HCT116 (cell line): ENCODE measurements at regions not wholly inside any gene's neighbourhood (a gene's known extent, or its start where the extent isn't known, plus 50 kb on each side); places are given as distances from the start of the nearest gene placed in this dataset.

Experiments used
- ATAC-seq: fragments of 200-7000 bp; cut with Tn5 transposase; 2 replicates; pipeline ENCODE4 v1.9.1; 2020; ENCODE audit warnings: mild to moderate bottlenecking, moderate library complexity
- BruUV-seq: library from RNA; stranded (reverse); fragments of 400-500 nt; replicated peaks from 2 replicates; lab custom pipeline; 2021; lab: Mats Ljungman, UMichigan
- CTCF ChIA-PET: fragments of 300-600 bp; sonication (Branson Sonifier 250); formaldehyde crosslinking; loops from one replicate; lab custom pipeline; 2021; ENCODE audit warnings: antibody characterized with exemption; lab: Charles Lee
- POLR2A ChIA-PET: fragments of 300-600, 350-600 bp; sonication (Branson Sonifier 250); formaldehyde crosslinking; loops from one replicate; lab custom pipeline; 2021; ENCODE audit warnings: antibody characterized with exemption; lab: Charles Lee
- RAD21 ChIA-PET, 2 experiments: fragments of 300-600 bp; sonication (Branson Sonifier 250); formaldehyde crosslinking; loops; one replicate each; lab custom pipeline; 2023; ENCODE audit warnings: low total read pairs in 2 of 2; ENCODE audit not compliant: uncharacterized antibody in 2 of 2, unreplicated experiment in 2 of 2, low non-redundant PET in 1 of 2; lab: Charles Lee
- DNase-seq: peaks from one replicate; pipeline ENCODE4 v3.0.0-alpha.2; 2010; ENCODE audit warnings: low read depth, low spot score
- H2AFZ ChIP-seq: fragments of 200-600 bp; shearing (Covaris generic), sonication (generic); 2 replicates; pipeline ENCODE4 v1.6.1; 2017; ENCODE audit warnings: low read depth, mixed run types, mixed read lengths, antibody characterized with exemption, low read length; ENCODE audit not compliant: poor library complexity, severe bottlenecking
- H3K27ac ChIP-seq: 2 replicates; pipeline ENCODE4 v1.5.1; 2012; ENCODE audit warnings: low read depth, low read length
- H3K27me3 ChIP-seq: fragments of 200-600 bp; sonication (generic); 2 replicates; pipeline ENCODE4 v1.6.1; 2016; ENCODE audit warnings: mixed run types, low read length, mixed read lengths; ENCODE audit not compliant: insufficient read depth
- H3K36me3 ChIP-seq, 2 experiments: fragments of 200-500 bp in 1 of 2; fragments of 200-600 bp in 1 of 2; sonication (Bioruptor generic) in 1 of 2; sonication (generic) in 1 of 2; 2 replicates each; pipeline versions ENCODE4 v1.5.1 to v1.6.1; 2014 to 2016; ENCODE audit warnings: low read length in 2 of 2, inconsistent platforms in 1 of 2, mixed read lengths in 1 of 2, mixed run types in 1 of 2; ENCODE audit not compliant: insufficient read depth in 2 of 2, control insufficient read depth in 1 of 2
- H3K4me1 ChIP-seq, 2 experiments: fragments of 200-600 bp in 1 of 2; sonication (generic) in 1 of 2; 2 replicates each; pipeline versions ENCODE4 v1.5.1 to v1.6.1; 2012 to 2017; ENCODE audit warnings: low read length in 2 of 2, inconsistent platforms in 1 of 2, mild to moderate bottlenecking in 1 of 2, mixed read lengths in 1 of 2, mixed run types in 1 of 2, moderate library complexity in 1 of 2; ENCODE audit not compliant: insufficient read depth in 2 of 2, control insufficient read depth in 1 of 2
- H3K4me2 ChIP-seq: fragments of 200-600 bp; sonication (generic); 2 replicates; pipeline ENCODE4 v1.6.1; 2017; ENCODE audit warnings: mixed run types, low read length, mixed read lengths
- H3K4me3 ChIP-seq, 2 experiments: fragments of 200-600 bp in 1 of 2; sonication (generic) in 1 of 2; replicated peaks in 1 of 2; 2 replicates each; pipeline ENCODE4 v1.5.1; 2011 to 2016; ENCODE audit warnings: low read length in 2 of 2, control low read depth in 1 of 2, low read depth in 1 of 2, mild to moderate bottlenecking in 1 of 2, mixed read lengths in 1 of 2, mixed run types in 1 of 2
- H3K79me2 ChIP-seq: fragments of 200-600 bp; sonication (generic); 2 replicates; pipeline ENCODE4 v1.6.1; 2017; ENCODE audit warnings: mild to moderate bottlenecking, mixed run types, low read length, moderate library complexity, mixed read lengths; ENCODE audit not compliant: insufficient read depth
- H3K9ac ChIP-seq: fragments of 200-600 bp; sonication (generic); 2 replicates; pipeline ENCODE4 v1.6.1; 2016; ENCODE audit warnings: low read length, mixed read lengths
- H3K9me2 ChIP-seq: fragments of 200-600 bp; sonication (generic), shearing (Covaris generic); 2 replicates; pipeline ENCODE4 v1.6.1; 2017; ENCODE audit warnings: mixed run types, mild to moderate bottlenecking, moderate library complexity; ENCODE audit not compliant: insufficient read depth
- H3K9me3 ChIP-seq, 2 experiments: fragments of 200-500 bp in 1 of 2; fragments of 200-600 bp in 1 of 2; sonication (Bioruptor generic) in 1 of 2; sonication (generic) in 1 of 2; 2 replicates each; pipeline ENCODE4 v1.6.1; 2014 to 2017; ENCODE audit warnings: low read length in 2 of 2, mixed read lengths in 2 of 2, inconsistent platforms in 1 of 2, low read depth in 1 of 2, mild to moderate bottlenecking in 1 of 2, mixed run types in 1 of 2, moderate library complexity in 1 of 2; ENCODE audit not compliant: control insufficient read depth in 1 of 2, insufficient read depth in 1 of 2
- H4K20me1 ChIP-seq: fragments of 200-600 bp; sonication (generic), shearing (Covaris generic); 2 replicates; pipeline ENCODE4 v1.6.1; 2017; ENCODE audit warnings: mixed run types, mild to moderate bottlenecking, moderate library complexity; ENCODE audit not compliant: insufficient read depth
- CBX3 ChIP-seq: IDR thresholded peaks from 2 replicates; pipeline ENCODE4 v1.6.1; 2012; ENCODE audit warnings: low read depth
- CEBPB ChIP-seq: IDR thresholded peaks from 2 replicates; pipeline ENCODE4 v1.6.1; 2012; ENCODE audit warnings: low read depth
- JUND ChIP-seq: IDR thresholded peaks from 2 replicates; pipeline ENCODE4 v1.6.1; 2012
- POLR2A ChIP-seq: IDR thresholded peaks from 2 replicates; pipeline ENCODE4 v1.7.0; 2011; ENCODE audit warnings: borderline replicate concordance; ENCODE audit not compliant: insufficient read depth, insufficient read length; ENCODE audit errors: extremely low read depth
- POLR2AphosphoS5 ChIP-seq: IDR thresholded peaks from 2 replicates; pipeline ENCODE4 v1.6.1; 2011; ENCODE audit warnings: mild to moderate bottlenecking, low read depth, low read length, moderate library complexity
- RAD21 ChIP-seq: IDR thresholded peaks from 2 replicates; pipeline ENCODE4 v1.6.1; 2012; ENCODE audit warnings: low read depth, mild to moderate bottlenecking
- SRF ChIP-seq: IDR thresholded peaks from 2 replicates; pipeline ENCODE4 v1.6.1; 2012; ENCODE audit warnings: low read depth
- TCF7L2 ChIP-seq: IDR thresholded peaks from 2 replicates; pipeline ENCODE4 v1.7.0; 2011; ENCODE audit warnings: borderline replicate concordance, inconsistent platforms; ENCODE audit not compliant: insufficient read depth, insufficient read length; ENCODE audit errors: extremely low read depth
- YY1 ChIP-seq: IDR thresholded peaks from 2 replicates; pipeline ENCODE4 v1.6.1; 2011; ENCODE audit warnings: low read length, low read depth, moderate library complexity, mild to moderate bottlenecking; ENCODE audit not compliant: insufficient replicate concordance; ENCODE audit errors: extremely low read depth
- ZFX ChIP-seq: fragments of 450-650 bp; IDR thresholded peaks from 2 replicates; pipeline ENCODE4 v1.6.1; 2017
- intact Hi-C: fragments of 100-400 bp; cut with micrococcal nuclease; formaldehyde crosslinking; loops from 2 replicates; pipeline ENCODE4 v1.10.0; 2022
- TF ChIP-seq, protein P1 (sequence below): IDR thresholded peaks from 2 replicates; pipeline ENCODE4 v1.6.1; 2011; ENCODE audit warnings: mild to moderate bottlenecking, low read length, moderate library complexity; ENCODE audit not compliant: insufficient replicate concordance; ENCODE audit errors: extremely low read depth
- TF ChIP-seq, protein P2 (sequence below): IDR thresholded peaks from 2 replicates; pipeline ENCODE4 v1.6.1; 2012

DNA sequence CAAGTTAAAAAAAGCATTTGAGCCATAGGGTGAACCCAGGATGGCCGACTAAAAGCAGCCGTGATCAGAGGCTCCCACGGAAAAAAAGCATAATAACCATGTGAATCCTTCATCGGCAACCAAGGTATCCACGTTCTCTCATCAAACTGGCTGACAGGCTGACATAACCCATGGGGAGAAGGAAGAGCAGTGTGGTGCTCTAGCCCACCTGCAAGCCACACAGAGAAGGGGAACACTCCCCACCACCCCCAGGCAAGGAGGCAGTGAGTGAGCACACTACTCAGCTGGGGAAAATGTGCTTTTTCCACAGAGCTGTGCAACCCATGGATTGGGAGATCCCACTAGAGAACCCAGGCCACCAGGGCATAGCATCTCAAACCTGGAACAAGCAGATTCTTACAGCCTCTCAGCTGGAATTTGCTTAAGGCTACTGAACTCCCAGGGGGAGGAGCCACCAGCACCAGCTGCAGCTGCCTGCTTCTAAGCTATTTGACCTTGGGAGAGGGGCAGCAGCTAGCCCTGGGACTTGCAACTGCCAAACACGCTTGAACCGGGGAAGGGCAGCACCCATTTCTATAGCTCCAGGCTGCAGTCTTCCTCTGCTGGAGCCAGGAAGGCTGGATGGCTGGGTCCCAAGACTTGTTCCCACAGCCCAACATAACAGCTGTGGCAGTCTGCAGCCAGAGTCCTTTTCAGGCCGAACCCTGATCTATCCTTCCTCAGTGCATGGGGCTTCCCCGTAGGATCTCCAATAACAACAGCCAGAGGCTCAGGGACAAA lies 178.2 kb upstream of the NRG3 start:
- H3K4me3 ChIP-seq: no peak overlapping the region
- no TSS peak for BruUV-seq
- intact Hi-C loops: no loop called here
- DNase-seq (no peak), ATAC-seq (no peak)
- no peaks in the 10 kb centered on the region for H3K9me2 ChIP-seq
- H3K36me3 ChIP-seq: no peaks in the 10 kb centered on the region
- no peak overlapping the region for H3K9ac ChIP-seq
- no peaks in the 10 kb centered on the region for H3K4me1 ChIP-seq
- no peak overlapping the region for H2AFZ ChIP-seq
- ChIA-PET RAD21 (no interaction called here), POLR2A (no interaction called here), CTCF (no interaction called here)
- H3K4me2 ChIP-seq: no peak overlapping the region
- H3K9me3 ChIP-seq: peaks cover 4 to 11% of the 10 kb centered on the region in 2 experiments; a peak in 2 of 4 replicates
- no peaks in the 10 kb centered on the region for H3K27me3 ChIP-seq
- TF ChIP-seq SRF (no peak), POLR2A (no peak), POLR2AphosphoS5 (no peak), TCF7L2 (no peak), CEBPB (no peak), ZFX (no peak), JUND (no peak)
- no peak overlapping the region for H3K27ac ChIP-seq
- H4K20me1 ChIP-seq: no peaks in the 10 kb centered on the region
- no peaks in the 10 kb centered on the region for H3K79me2 ChIP-seq

DNA sequence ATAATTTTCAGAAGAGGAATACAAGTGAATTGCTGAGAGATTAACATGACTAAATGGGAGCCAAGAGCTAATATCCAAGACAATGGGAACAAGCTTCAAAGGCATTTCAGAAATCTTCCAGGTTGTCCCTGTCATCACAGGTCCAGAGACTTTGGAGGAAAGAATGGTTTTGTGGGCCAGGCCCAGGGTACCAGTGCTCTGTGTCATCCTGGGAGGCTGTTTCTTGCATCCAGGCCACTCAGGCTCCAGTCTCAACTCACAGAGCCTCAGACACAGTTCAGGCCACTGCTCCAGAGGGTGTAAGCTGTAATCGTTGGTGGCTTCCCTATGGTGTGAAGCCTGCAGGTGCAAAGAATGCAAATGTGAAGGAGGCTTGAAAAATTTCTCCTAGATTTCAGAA lies 170.4 kb upstream of the NRG3 start:
- Histone ChIP-seq H3K4me3 (no peak overlapping the region), H2AFZ (no peak overlapping the region), H3K27me3 (no peaks in the 10 kb centered on the region), H4K20me1 (no peaks in the 10 kb centered on the region), H3K36me3 (no peaks in the 10 kb centered on the region), H3K9ac (no peak overlapping the region), H3K4me2 (no peak overlapping the region), H3K79me2 (no peaks in the 10 kb centered on the region), H3K4me1 (no peaks in the 10 kb centered on the region), H3K9me2 (no peaks in the 10 kb centered on the region), H3K9me3 (peaks cover 3 to 8% of the 10 kb centered on the region in 2 experiments; a peak in 2 of 4 replicates), H3K27ac (no peak overlapping the region)
- intact Hi-C loops: no loop called here
- TF ChIP-seq CBX3: no peak
- TF ChIP-seq, protein P1, sequence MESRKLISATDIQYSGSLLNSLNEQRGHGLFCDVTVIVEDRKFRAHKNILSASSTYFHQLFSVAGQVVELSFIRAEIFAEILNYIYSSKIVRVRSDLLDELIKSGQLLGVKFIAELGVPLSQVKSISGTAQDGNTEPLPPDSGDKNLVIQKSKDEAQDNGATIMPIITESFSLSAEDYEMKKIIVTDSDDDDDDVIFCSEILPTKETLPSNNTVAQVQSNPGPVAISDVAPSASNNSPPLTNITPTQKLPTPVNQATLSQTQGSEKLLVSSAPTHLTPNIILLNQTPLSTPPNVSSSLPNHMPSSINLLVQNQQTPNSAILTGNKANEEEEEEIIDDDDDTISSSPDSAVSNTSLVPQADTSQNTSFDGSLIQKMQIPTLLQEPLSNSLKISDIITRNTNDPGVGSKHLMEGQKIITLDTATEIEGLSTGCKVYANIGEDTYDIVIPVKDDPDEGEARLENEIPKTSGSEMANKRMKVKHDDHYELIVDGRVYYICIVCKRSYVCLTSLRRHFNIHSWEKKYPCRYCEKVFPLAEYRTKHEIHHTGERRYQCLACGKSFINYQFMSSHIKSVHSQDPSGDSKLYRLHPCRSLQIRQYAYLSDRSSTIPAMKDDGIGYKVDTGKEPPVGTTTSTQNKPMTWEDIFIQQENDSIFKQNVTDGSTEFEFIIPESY: no peak
- TF ChIP-seq, protein P2, sequence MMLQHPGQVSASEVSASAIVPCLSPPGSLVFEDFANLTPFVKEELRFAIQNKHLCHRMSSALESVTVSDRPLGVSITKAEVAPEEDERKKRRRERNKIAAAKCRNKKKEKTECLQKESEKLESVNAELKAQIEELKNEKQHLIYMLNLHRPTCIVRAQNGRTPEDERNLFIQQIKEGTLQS: no peak
- TF ChIP-seq SRF: no peak
- TF ChIP-seq YY1: no peak
- TF ChIP-seq RAD21: no peak
- ChIA-PET RAD21 (no interaction called here), POLR2A (no interaction called here), CTCF (no interaction called here)
- ATAC-seq (no peak), DNase-seq (no peak)
- no TSS peak for BruUV-seq
